ENCODE measurements at regions not wholly inside any gene's neighbourhood (a gene's known extent, or its start where the extent isn't known, plus 50 kb on each side); places are given as distances from the start of the nearest gene placed in this dataset.
"Not testable (repeated sequence)": the region's sequence is repeated elsewhere in the genome, so short reads cannot be mapped to it uniquely, and the experiment has no call there.

DNA sequence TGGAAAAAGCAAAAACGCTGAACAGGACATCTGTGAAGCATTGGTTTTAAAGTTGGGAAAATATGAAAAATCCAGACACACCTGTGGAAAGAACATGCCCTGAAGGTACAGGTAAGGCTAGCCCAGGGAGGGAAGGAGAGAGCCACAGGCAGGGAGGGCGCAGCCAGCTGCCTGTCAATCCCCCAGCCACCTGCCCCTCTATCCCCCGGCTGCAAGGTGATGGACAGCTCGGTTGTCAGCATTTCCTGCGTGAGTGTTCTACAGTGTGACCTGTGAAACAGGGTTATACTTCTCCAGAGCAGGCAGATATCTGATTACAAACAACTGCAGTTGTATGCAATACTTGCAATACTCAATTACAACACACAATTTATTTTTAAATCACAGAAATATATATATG lies 358.1 kb downstream of the SMOC2 start:
- no peak for DNase-seq

DNA sequence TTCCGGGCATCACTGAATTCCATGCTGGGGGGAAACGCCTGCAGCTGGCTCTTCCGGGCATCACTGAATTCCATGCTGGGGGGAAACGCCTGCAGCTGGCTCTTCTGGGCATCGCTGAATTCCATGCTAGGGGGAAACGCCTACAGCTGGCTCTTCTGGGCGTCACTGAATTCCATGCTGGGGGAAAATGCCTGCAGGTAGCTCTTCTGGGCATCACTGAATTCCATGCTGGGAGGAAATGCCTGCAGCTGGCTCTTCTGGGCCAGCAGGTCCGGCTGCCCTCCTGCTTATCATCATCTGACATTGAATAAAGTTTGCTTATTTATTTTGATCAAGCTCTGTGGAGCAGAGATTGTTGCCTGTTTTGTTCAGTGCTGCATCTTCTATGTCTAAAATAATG lies 355.1 kb downstream of the SMOC2 start:
- DNase-seq = no peak

DNA sequence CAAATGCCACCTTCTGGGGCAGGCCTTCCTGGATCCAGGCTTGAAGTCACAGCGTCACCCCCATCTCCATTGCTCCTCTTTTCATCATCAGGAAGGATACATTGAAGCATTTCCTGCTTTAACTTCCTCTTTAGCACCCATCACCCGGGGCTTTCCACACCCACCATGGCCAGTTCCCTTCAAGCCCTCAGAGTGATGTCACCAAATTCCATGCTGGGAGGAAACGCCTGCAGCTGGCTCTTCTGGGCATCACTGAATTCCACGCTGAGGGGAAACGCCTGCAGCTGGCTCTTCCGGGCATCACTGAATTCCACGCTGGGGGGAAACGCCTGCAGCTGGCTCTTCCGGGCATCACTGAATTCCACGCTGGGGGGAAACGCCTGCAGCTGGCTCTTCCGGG lies 354.6 kb downstream of the SMOC2 start:
- not testable (repeated sequence) for DNase-seq

DNA sequence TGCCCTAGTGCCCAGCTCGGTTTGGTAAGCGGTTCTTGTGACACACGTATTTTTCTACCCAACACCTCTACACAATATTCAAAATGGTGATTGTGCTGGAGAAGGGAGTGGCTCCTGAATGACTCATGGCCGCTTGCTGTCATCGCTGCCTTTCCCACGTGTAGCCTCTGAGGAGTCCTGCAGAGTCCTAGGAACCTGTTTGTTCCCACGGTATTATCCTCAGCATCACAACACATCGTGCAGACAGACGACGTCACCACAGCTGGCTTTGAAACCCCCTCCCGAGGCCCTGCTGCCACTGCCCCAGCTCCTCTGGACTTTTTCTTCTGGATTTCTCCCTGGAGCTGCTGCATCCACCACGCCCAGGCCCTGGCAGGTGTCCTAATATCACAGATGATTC lies 353.5 kb downstream of the SMOC2 start:
- no peak for DNase-seq

DNA sequence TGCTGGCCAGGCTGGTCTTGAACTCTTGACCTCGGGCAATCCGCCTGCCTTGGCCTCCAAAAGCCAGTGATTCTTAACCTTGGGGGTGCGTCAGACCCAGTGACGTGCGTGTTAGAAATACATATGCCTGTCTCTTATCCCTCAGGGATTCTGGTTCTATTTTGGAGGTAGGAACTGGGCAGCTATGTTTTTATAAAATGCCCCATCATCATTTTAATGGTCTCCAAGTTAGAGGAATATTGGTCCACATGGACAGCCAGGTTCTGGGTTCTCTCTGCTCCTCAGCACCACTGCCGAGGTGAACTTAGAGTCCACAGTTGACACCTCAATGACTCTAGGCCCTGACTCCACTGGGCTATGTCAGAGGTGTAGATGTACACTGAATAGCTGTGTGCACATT lies 352.7 kb downstream of the SMOC2 start:
- no peak for DNase-seq

DNA sequence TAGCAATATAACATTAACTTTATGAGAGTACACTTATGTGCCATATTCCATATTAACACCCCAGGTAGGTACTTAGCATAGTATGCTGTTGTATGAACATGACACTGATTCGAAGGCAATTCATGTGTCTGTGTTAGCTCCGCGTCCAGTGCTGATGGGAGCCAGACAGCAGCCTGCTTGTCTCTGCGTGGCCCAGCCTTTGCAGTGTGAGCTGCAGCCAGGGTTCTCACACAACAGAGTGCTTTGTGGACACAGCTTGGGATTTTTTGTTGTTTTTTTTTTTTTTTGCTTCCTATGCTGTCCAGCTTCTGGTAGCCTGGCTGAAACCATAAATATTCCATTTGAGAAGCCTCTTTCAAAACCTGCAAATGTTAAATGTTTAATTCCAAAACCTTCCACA lies 350.9 kb downstream of the SMOC2 start:
- no peak for DNase-seq

DNA sequence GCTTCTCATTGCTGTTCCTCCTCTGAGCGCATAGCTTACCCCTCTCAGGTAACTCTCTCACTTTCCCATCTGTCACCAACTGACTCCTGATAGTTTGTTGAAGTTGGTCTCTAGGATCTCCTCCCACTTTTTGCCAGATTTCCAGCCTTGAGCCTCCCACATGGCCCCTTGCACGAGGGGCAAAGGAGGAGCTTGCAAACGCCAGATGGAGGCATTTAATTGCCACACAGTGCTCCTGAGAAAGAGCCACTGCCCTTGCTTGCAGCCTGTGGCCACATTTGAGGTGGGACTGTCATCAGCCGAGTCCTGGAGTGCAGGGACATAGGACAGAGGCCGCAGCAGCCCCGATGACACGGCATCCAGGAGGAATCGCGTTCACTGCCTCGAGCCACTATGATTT lies 348.7 kb downstream of the SMOC2 start:
- DNase-seq = no peak

DNA sequence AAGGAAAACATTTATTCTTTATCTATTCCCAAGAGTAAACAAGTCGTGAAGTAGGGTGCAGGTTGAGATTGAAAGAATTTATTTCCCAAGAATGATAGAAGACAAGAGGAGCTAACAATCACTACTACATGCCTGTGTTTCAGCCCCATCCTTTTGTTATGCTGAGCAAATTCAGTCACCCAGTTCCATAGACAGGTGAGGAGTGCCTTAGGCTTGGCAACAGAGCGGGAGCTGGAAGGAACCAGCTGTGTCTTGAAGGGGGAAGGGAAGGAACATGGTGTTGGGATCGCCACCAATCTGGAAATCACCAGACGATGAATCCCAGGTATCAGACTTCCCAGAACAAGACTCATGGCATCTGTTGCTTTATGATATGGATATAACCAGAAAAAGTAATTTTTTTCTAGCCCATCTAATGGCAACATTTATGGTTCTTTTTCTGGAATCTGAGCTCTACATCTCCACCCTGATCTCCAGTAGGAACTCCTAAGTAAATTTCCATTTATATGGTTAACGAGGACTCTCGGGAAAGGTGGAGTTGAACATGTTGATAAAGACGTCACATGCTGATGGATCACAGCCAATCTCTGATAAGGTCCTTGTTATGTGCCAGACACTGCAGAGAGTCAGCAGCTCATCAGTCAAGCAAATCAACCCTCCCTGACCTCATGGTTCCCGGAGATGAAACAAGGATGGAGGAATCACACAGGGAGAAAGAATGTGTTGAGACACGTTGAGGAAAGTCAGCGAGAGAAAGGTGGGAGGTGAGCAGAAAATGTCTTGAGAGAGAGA lies 344.9 kb downstream of the SMOC2 start:
- no peak for DNase-seq

DNA sequence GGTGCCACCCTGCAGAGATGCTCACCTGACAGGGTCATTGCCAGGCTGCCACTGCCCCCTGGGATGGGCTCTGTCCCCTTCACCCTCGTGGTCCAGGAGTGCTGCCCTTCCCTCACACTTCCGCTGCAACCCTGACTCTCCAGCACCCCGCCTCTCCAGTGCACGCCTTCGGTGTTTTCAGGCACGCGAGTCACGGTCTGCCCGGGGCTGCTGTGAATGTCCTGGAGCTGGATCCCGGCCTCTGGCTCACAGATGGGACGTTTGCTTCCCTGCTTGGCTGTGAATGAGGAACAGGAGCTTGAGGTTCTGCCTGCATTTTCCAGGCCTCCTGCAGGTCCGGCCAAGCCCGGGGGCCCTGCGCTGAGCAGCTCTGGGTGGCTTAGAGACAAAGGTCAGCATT lies 343.4 kb downstream of the SMOC2 start:
- no peak for DNase-seq

DNA sequence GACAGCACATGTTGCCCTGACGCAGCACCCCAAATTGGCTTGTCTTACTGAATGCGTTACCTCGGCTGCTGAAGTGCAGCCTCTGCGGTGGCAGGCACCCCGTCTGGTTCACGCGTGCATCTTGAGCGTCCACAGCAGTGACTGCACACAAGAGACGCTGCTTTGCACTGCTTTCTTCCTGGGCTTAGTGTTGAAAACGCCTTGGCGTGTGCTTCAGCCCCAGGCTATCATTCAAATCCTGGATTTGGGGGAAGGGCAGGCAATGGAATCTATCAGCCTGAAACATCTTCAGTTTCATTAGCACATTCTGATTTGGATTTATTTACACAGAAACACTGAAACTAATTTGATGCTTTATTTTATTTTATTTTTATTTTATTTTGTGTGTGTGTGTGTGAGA lies 342.7 kb downstream of the SMOC2 start:
- DNase-seq = no peak

DNA sequence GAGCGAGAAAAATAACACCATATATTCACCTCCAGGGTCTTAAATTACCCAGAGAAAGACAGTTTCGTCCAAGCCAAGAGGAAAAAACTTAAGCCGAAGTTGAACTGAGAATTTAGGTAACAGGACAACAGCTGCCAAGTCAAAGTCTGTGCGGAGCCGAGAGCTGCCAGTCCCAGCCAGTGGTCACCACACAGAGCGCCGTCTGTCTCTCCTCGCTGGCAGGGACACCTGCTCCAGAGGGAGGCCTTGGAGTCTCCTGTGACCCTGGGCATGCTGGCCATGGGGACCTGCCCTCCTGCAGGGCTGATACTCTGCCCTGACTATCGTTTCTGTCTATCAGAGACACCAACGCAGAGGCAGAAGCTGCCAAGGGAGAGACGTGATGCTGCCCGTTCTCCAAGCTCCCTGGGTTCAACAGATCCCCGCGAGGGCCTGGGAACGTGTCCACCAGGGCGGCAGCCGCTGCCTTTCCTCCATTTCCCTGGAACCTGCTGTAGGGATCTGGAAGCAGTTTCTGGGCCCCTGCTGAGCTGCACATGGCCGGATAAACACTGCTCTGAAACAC lies 341.3 kb downstream of the SMOC2 start:
- DNase-seq = no peak

DNA sequence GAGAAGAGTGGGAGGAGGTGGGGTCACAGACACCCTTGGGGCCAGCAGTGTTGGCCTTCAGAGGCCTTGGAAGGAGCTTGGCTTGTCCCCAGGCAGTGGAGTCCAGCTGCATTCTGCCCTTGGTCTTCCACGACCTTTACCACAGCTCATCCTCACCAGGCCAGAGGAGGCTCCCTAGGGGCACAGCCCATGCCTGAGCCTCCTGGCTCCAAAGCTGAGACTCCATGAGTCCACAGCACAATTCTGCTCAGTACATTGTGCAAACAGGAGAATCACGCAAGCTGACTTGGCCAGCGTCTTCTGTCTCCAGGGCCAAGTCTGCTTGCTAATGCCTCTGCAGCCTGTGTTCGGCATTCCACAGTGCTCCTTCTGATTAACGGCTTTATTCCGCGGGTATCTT lies 337.2 kb downstream of the SMOC2 start:
- no peak for DNase-seq

DNA sequence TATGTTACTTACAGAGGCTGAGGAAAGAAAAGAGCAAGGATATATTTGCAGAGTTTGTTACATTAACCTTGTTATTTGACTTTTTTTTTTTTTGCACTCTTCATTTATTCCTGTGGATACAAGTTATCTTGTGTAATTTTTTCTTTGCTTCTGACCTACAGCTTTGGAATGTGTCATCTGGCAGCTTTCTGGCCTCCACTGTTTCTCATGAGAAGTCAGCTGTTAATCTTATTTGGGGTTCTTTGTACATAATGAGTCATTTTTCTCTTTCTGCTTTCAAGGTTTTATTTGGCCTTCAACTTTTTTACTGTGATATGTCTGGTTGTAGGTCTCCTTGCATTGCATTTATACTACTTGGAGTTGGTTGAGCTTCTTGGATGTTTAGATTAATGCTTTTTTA lies 333.4 kb downstream of the SMOC2 start:
- no peak for DNase-seq

DNA sequence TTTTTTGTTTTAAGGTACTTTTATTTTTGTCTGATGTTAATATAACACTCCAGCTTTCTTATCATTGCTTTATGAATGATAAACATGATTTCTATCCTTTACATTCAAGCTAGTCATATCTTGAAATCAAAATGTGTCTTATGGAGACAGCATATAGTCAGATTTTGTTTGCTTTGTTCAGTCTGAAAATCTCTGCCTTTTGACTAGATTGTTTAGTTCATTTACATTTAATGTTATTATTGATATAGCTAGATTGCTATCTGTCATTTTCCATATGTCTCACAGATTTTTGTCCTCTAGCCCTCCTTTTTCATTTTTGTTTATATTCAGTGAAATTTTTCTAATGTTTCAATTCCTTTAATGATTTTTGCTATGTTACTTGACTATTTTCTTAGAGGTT lies 332.8 kb downstream of the SMOC2 start:
- no peak for DNase-seq

DNA sequence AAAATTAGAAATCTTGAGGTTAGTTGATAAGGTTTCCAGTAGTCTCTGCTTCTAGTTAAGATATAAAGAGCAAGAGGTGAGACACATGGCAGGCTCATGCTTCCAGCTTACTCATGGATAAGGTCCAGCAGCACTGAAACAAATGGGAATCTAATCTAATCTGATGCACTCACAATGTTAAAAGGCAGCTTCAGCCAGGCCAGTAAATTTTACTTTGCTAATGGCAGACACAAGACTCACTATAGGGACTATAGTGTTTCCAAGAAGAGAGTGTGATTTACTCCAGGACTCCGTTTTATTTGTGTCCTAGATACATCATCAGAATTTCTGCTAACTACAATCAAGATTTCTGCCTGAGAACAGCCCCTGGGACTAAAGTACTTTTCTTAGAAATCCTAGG lies 324.8 kb downstream of the SMOC2 start:
- no peak for DNase-seq

DNA sequence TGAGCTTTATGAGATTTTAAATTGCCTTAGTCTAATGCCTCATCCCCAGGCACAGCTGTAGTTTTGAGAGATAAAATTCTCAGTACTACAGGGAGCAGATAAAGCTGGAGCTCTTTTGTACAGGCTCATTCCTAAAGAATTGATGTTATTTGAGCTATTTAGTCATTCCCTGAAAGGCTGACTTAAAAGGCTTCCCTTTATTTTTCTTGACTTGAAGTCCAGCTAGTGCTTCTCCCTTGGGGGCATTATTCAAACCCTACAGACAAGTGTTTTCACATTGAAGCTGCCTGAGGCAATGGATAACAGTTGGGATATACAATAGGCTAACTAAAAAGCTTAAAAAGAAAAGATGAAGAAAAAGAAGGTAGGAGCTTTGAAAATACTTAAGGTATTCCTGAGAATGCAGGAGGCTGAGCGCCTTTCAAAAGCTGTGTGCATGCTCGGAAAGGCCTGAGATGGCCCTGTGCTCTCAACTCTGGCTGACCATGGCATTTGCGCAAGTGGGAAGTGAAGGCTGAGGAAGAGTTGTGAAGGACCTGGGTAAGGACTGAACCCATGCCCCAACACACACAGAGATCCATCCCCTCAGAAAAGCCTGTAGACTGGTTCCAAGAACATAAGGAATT lies 315.1 kb downstream of the SMOC2 start:
- DNase-seq = no peak

DNA sequence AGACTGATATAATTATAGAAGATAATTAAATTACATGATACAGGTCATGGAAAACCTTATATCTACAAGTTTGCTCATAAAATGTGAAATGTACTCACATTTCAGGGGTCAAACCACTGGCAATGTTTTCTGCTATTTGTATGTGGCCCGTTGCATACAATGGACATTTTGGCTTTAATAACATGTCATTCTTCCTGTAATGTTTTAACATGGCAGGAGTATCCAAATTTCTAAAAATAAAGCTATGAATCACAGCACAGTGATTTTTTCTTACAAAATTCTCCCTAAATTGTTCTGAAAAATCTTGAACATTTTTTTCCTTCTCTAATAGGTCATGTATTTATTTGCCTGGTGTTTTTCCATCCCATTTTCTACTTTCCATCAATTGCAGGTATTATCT lies 305.7 kb downstream of the SMOC2 start:
- DNase-seq = no peak

DNA sequence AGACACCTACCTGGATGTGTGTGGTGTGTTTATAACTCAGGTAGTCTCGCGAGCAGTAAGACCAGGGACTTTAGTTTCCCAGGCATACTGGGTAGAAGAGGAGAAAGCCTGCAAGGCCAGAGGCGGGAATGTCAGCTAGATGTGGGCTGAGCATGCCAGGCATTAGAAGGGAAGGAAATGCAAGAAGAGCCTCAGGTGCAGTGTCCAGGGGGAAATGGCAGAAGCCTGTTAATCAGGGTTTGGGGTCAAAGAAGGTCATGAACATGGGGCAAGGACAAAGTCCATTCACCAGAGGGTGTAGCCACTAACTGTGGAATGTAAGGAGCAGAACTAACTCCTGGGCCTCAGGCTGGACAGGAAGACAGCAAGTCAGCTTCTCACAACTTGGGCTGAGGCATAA lies 305.0 kb downstream of the SMOC2 start:
- DNase-seq = no peak

DNA sequence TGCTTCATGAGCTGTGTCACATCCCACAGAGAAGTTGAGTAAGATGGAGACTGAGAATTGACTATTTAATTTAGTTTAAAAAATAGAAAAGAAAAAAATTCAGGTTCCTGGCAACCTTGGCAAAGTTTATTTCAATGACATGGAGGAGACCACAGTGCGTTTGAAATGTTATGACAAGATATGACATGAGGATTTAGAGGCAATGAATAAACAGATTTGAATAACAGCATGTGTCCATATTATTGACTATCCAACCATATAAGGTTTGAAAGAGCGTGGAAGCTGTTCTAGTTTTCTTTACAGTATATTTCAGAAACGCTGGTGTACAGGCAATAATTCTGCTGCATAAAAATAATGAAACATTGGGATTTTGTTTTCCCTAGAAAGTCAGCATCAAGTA lies 303.9 kb downstream of the SMOC2 start:
- no peak for DNase-seq

DNA sequence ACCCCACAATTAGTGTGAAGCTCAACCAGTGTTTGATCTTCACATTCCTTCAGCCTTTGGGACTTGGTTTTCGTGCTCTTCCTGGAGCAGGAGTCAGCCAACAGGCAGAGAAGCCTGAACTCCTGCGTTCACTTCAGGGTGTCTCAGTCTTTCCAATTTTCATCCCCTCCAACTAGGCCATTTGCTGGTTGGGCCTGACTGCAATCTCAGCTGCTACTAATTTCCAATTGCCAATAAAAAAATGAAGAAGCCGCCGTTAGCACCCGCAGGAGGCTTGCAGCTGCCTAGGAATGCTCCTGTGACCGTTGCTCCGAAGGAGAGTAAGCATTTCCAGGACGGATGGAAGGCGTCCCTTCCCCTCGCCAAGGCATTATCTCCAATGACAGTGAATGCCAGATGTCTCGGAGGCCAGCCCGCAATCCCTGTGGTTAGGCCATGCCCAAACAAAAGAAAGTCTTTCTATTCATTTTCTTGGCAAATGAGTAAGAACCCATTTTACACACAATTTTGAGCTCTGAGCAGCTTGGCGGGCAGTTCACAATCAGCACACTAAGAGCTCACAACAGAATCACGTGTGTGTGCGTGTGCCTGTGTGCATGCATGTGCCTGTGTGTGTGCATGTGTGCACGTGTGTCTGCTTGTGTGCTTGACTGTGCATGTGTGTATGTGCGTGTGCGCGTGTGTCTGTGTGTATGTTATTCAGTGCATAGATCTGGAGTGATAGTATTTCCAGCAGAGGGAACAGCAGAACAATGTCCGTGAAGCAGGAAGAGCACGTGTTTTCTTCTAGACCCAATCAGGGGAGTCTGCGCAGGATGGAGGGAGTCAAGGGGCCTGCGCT lies 301.2 kb downstream of the SMOC2 start:
- DNase-seq = no peak

DNA sequence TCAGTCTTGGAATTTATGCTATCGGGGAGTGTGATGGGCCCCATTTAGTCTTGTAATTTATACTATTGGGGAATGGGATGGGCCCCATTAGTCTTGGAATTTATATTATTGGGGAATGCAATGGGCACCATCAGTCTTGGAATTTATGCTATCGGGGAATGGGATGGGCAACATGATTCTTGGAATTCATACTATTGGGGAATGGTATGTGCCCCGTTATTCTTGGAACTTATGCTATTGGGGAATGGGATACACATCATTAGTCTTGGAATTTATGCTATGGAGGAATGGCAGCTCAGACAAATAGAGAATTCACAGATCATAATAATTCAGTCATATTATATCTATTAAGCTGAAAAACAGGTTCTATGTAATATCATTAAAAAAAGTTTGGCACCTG lies 300.3 kb downstream of the SMOC2 start:
- DNase-seq = no peak

DNA sequence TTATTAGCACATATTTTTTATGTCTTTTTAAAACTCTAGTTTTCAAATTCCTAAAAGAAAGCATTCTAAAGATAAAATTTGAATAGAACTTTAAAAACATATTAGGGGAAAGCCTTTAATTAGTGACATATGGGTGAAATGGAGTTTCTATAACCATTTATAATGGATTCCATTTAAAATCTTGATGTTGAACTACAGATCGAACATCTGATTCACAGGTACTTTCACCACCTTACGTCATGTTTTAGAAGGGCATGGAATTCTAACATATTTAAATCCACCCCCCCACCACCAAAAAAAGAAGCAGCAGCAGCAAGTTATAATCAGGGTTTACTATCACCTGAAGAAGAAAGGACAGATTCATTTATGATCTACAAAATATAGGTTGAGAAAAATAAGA lies 298.4 kb downstream of the SMOC2 start:
- DNase-seq = no peak

DNA sequence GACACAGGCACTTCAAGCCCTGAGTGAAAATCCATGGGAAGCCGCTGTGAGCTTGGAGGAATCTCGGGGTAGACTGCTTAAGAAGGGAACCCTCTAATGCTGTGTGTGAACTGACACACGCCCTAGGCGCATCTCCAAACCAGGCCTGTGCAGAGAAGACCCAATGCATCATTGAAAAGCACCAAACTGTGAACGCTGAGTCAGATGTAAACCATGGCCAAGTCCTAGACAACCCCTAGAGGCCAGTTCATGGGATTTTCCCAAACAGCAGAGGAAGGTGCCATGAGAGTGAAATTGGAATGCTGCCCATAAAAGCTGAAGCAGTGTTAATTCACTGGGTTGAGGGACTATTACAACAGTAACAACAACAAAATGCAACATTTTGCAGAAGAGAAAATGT lies 296.5 kb downstream of the SMOC2 start:
- DNase-seq = no peak

DNA sequence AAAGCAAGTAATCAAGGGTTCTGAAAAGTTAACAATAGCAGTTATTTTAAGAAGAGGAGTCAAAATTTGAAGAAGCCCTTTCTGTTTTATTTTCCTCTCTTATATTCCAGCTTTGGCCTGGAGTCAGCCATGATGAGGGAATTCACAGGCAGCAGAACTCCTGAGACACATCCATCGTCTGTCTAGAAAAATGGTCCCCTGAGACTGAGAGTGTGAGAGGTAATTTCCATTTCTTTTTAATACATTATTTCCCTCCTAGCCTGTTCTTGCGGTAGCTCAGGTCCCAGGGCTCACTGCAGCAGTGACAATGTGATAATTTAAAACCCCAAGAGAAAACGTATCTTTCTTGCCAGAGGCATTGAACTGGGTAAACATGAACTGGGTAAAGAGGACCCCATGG lies 296.0 kb downstream of the SMOC2 start:
- no peak for DNase-seq
